Naive thymus-derived CD4-positive, alpha-beta T cell (primary cell): ENCODE measurements at regions not wholly inside any gene's neighbourhood (a gene's known extent, or its start where the extent isn't known, plus 50 kb on each side); places are given as distances from the start of the nearest gene placed in this dataset.
"Not testable (repeated sequence)": the region's sequence is repeated elsewhere in the genome, so short reads cannot be mapped to it uniquely, and the experiment has no call there.

Experiments
- ATAC-seq: fragments of 150-1000 bp; cut with Tn5 transposase; 2 replicates; pipeline ENCODE4 v1.10.0; 2021; ENCODE audit warnings: mild to moderate bottlenecking, moderate library complexity
- CTCF ChIA-PET: fragments of 350-600 bp; sonication (Branson Sonifier 250); formaldehyde crosslinking; loops from one replicate; lab custom pipeline; 2021; ENCODE audit warnings: antibody characterized with exemption; lab: Charles Lee
- POLR2A ChIA-PET: fragments of 350-600 bp; sonication (Branson Sonifier 250); formaldehyde crosslinking; loops from one replicate; lab custom pipeline; 2021; ENCODE audit warnings: antibody characterized with exemption, inconsistent platforms; lab: Charles Lee
- DNase-seq, 9 donors: peaks; one replicate each; pipeline versions ENCODE4 v3.0.0 to v3.0.0-alpha.2; 2020 to 2022; ENCODE audit warnings: mixed read lengths in 1 of 9
- H3K27ac ChIP-seq: one replicate; pipeline ENCODE4 v1.7.0; 2013; ENCODE audit warnings: mild to moderate bottlenecking, low read depth, low read length, moderate library complexity
- H3K27me3 ChIP-seq, 2 donors: one replicate each; pipeline ENCODE4 v1.7.0; 2013; ENCODE audit warnings: low read length in 2 of 2, mild to moderate bottlenecking in 2 of 2, moderate library complexity in 2 of 2; ENCODE audit not compliant: control insufficient read depth in 2 of 2, insufficient read depth in 2 of 2
- H3K36me3 ChIP-seq, 3 experiments: 1 replicate in 2 of 3; 2 replicates in 1 of 3; pipeline ENCODE4 v1.7.0; 2013; ENCODE audit warnings: low read length in 3 of 3, mild to moderate bottlenecking in 3 of 3, moderate library complexity in 1 of 3; ENCODE audit not compliant: insufficient read depth in 3 of 3, control insufficient read depth in 2 of 3
- H3K4me1 ChIP-seq, 2 donors: one replicate each; pipeline ENCODE4 v1.7.0; 2013; ENCODE audit warnings: low read length in 2 of 2, mild to moderate bottlenecking in 2 of 2, moderate library complexity in 1 of 2; ENCODE audit not compliant: control insufficient read depth in 2 of 2, insufficient read depth in 2 of 2
- H3K4me3 ChIP-seq: 2 replicates; pipeline ENCODE4 v1.7.0; 2013; ENCODE audit warnings: mild to moderate bottlenecking, low read length
- H3K9me3 ChIP-seq, 3 experiments: 1 replicate in 2 of 3; 2 replicates in 1 of 3; pipeline ENCODE4 v1.7.0; 2013; ENCODE audit warnings: low read length in 3 of 3; ENCODE audit not compliant: control insufficient read depth in 2 of 3
- H3K27ac Mint-ChIP-seq, 9 donors: one replicate each; pipeline ENCODE4 v1.8.0; 2020 to 2022; ENCODE audit warnings: mixed read lengths in 9 of 9, mild to moderate bottlenecking in 8 of 9, moderate library complexity in 5 of 9, inconsistent platforms in 2 of 9
- H3K27me3 Mint-ChIP-seq, 5 donors: one replicate each; pipeline ENCODE4 v1.8.0; 2021 to 2022; ENCODE audit warnings: mixed read lengths in 5 of 5, mild to moderate bottlenecking in 1 of 5
- H3K36me3 Mint-ChIP-seq, 5 donors: one replicate each; pipeline ENCODE4 v1.8.0; 2020 to 2022; ENCODE audit warnings: mixed read lengths in 5 of 5, mild to moderate bottlenecking in 3 of 5, inconsistent platforms in 1 of 5
- H3K4me1 Mint-ChIP-seq, 7 donors: one replicate each; pipeline ENCODE4 v1.8.0; 2020 to 2022; ENCODE audit warnings: mixed read lengths in 7 of 7, mild to moderate bottlenecking in 3 of 7, inconsistent platforms in 1 of 7
- H3K4me3 Mint-ChIP-seq, 10 donors: one replicate each; pipeline ENCODE4 v1.8.0; 2020 to 2022; ENCODE audit warnings: mild to moderate bottlenecking in 10 of 10, mixed read lengths in 10 of 10, moderate library complexity in 6 of 10, inconsistent platforms in 2 of 10
- H3K9me3 Mint-ChIP-seq, 11 donors: one replicate each; pipeline ENCODE4 v1.8.0; 2020 to 2022; ENCODE audit warnings: mixed read lengths in 11 of 11, mild to moderate bottlenecking in 4 of 11, inconsistent platforms in 1 of 11, moderate library complexity in 1 of 11
- intact Hi-C, 2 donors: fragments of 100-400 bp; cut with micrococcal nuclease; formaldehyde crosslinking; loops; one replicate each; pipeline ENCODE4 v1.15.1; 2023

GRCh38 chr3:177365294-177365693 is 168.0 kb upstream of the TBL1XR1 start:
- peaks cover 9 to 11% of the 10 kb centered on the region in 2 donors for H3K4me1 ChIP-seq
- H3K27me3 ChIP-seq, H3K4me3 ChIP-seq, H3K27me3 Mint-ChIP-seq, H3K36me3 Mint-ChIP-seq, H3K36me3 ChIP-seq, H3K9me3 Mint-ChIP-seq, H3K4me3 Mint-ChIP-seq, H3K27ac Mint-ChIP-seq, H3K27ac ChIP-seq, CTCF ChIA-PET, H3K9me3 ChIP-seq, ATAC-seq, DNase-seq, POLR2A ChIA-PET: not testable (repeated sequence)
- intact Hi-C loops = loop anchor here in 1 of 2 donors (10.0 kb wide), 2 partner anchors 60 to 580 kb away; no protein-coding TSS in a partner anchor
- peaks cover 8 to 21% (median 13%) of the 10 kb centered on the region in 7 donors for H3K4me1 Mint-ChIP-seq

- peak overlapping the region in 2 of 9 donors; percentile 3 to 70 for H3K27ac Mint-ChIP-seq
- H3K27me3 Mint-ChIP-seq = no peaks in the 10 kb centered on the region
- no peak overlapping the region for H3K4me3 Mint-ChIP-seq
- peaks cover 0 to 7% (median 0%) of the 10 kb centered on the region in 7 donors for H3K4me1 Mint-ChIP-seq
- Histone ChIP-seq H3K27ac (no peak overlapping the region), H3K9me3 (no peaks in the 10 kb centered on the region), H3K4me3 (no peak overlapping the region), H3K4me1 (no peaks in the 10 kb centered on the region), H3K27me3 (no peaks in the 10 kb centered on the region), H3K36me3 (no peaks in the 10 kb centered on the region)
- DNase-seq = no peak
- ChIA-PET POLR2A (no interaction called here), CTCF (no interaction called here)
- no peak for ATAC-seq
- peaks cover 0 to 2% (median 0%) of the 10 kb centered on the region in 11 donors for H3K9me3 Mint-ChIP-seq
- H3K36me3 Mint-ChIP-seq = peaks cover 0 to 4% (median 2%) of the 10 kb centered on the region in 5 donors
- intact Hi-C loops = loop anchor here in 1 of 2 donors (10.0 kb wide), 2 partner anchors 57 to 577 kb away; no protein-coding TSS in a partner anchor
These were observed 170.5 kb upstream of the TBL1XR1 start for GRCh38 chr3:177367788-177368187.

GRCh38 chr3:177370246-177370822 is 173.1 kb upstream of the TBL1XR1 start:
- intact Hi-C loops = no loop called here
- Histone ChIP-seq H3K4me3 (no peak overlapping the region), H3K27ac (no peak overlapping the region), H3K4me1 (no peaks in the 10 kb centered on the region), H3K27me3 (no peaks in the 10 kb centered on the region), H3K36me3 (no peaks in the 10 kb centered on the region), H3K9me3 (no peaks in the 10 kb centered on the region)
- H3K27me3 Mint-ChIP-seq = no peaks in the 10 kb centered on the region
- peaks cover 0 to 4% (median 2%) of the 10 kb centered on the region in 5 donors for H3K36me3 Mint-ChIP-seq
- DNase-seq (no peak), ATAC-seq (no peak)
- H3K27ac Mint-ChIP-seq = no peak overlapping the region
- ChIA-PET CTCF (no interaction called here), POLR2A (no interaction called here)
- peaks cover 0 to 5% (median 0%) of the 10 kb centered on the region in 7 donors for H3K4me1 Mint-ChIP-seq
- no peak overlapping the region for H3K4me3 Mint-ChIP-seq
- H3K9me3 Mint-ChIP-seq = peaks cover 0 to 2% (median 0%) of the 10 kb centered on the region in 11 donors

GRCh38 chr3:177371146-177371545 is 173.9 kb upstream of the TBL1XR1 start:
- CTCF ChIA-PET = interaction anchor here (0.6 to 1.2 kb wide), 2 partner anchors 10 to 105 kb away, joined by 3 to 4 read pairs; no protein-coding TSS in a partner anchor
- no peaks in the 10 kb centered on the region for H3K9me3 ChIP-seq
- Mint-ChIP-seq H3K4me3 (no peak overlapping the region), H3K36me3 (peaks cover 0 to 4% (median 2%) of the 10 kb centered on the region in 5 donors), H3K27me3 (no peaks in the 10 kb centered on the region), H3K4me1 (peaks cover 0 to 5% (median 0%) of the 10 kb centered on the region in 7 donors), H3K9me3 (peaks cover 0 to 2% (median 0%) of the 10 kb centered on the region in 11 donors), H3K27ac (no peak overlapping the region)
- H3K36me3 ChIP-seq = no peaks in the 10 kb centered on the region
- POLR2A ChIA-PET = no interaction called here
- ATAC-seq (no peak), DNase-seq (no peak)
- no peaks in the 10 kb centered on the region for H3K4me1 ChIP-seq
- H3K27me3 ChIP-seq = no peaks in the 10 kb centered on the region
- H3K27ac ChIP-seq = no peak overlapping the region
- H3K4me3 ChIP-seq = no peak overlapping the region
- intact Hi-C loops = no loop called here

GRCh38 chr3:177371888-177372287 is 174.6 kb upstream of the TBL1XR1 start:
- H3K27me3 ChIP-seq = no peaks in the 10 kb centered on the region
- Mint-ChIP-seq H3K4me3 (no peak overlapping the region), H3K27me3 (no peaks in the 10 kb centered on the region), H3K9me3 (peaks cover 0 to 2% (median 0%) of the 10 kb centered on the region in 11 donors), H3K4me1 (peaks cover 0 to 5% (median 0%) of the 10 kb centered on the region in 7 donors), H3K27ac (no peak overlapping the region), H3K36me3 (peaks cover 0 to 4% (median 2%) of the 10 kb centered on the region in 5 donors)
- ChIA-PET POLR2A (no interaction called here), CTCF (interaction anchor here (0.6 to 1.2 kb wide), 3 partner anchors 10 to 104 kb away, joined by 3 to 4 read pairs (median 3); no protein-coding TSS in a partner anchor)
- H3K9me3 ChIP-seq = no peaks in the 10 kb centered on the region
- intact Hi-C loops = no loop called here
- DNase-seq (no peak), ATAC-seq (no peak)
- H3K27ac ChIP-seq = no peak overlapping the region
- no peaks in the 10 kb centered on the region for H3K4me1 ChIP-seq
- H3K36me3 ChIP-seq = no peaks in the 10 kb centered on the region
- H3K4me3 ChIP-seq = no peak overlapping the region

- no peak for ATAC-seq
- ChIA-PET POLR2A (no interaction called here), CTCF (no interaction called here)
- Histone ChIP-seq H3K4me3 (no peak overlapping the region), H3K4me1 (no peaks in the 10 kb centered on the region), H3K9me3 (no peaks in the 10 kb centered on the region), H3K36me3 (no peaks in the 10 kb centered on the region), H3K27me3 (no peaks in the 10 kb centered on the region), H3K27ac (no peak overlapping the region)
- H3K9me3 Mint-ChIP-seq = peaks cover 0 to 2% (median 0%) of the 10 kb centered on the region in 11 donors
- no peak for DNase-seq
- H3K27me3 Mint-ChIP-seq = no peaks in the 10 kb centered on the region
- H3K27ac Mint-ChIP-seq = no peak overlapping the region
- H3K36me3 Mint-ChIP-seq = peaks cover 0 to 4% (median 0%) of the 10 kb centered on the region in 5 donors
- intact Hi-C loops = no loop called here
- peaks cover 0 to 8% (median 0%) of the 10 kb centered on the region in 7 donors for H3K4me1 Mint-ChIP-seq
- H3K4me3 Mint-ChIP-seq = no peak overlapping the region
These were observed 177.0 kb upstream of the TBL1XR1 start for GRCh38 chr3:177374323-177374722.

- ChIA-PET POLR2A (interaction anchor here (0.6 kb wide), 2 partner anchors 299 to 407 kb away, joined by 3 read pairs; no protein-coding TSS in a partner anchor), CTCF (no interaction called here)
- no peak overlapping the region for H3K27ac ChIP-seq
- Mint-ChIP-seq H3K4me1 (peaks cover 0 to 8% (median 0%) of the 10 kb centered on the region in 7 donors), H3K9me3 (peaks cover 0 to 4% (median 2%) of the 10 kb centered on the region in 11 donors), H3K27me3 (no peaks in the 10 kb centered on the region), H3K4me3 (no peak overlapping the region), H3K36me3 (peaks cover 0 to 3% (median 0%) of the 10 kb centered on the region in 5 donors), H3K27ac (peak overlapping the region in 1 of 9 donors; percentile 6)
- no peak overlapping the region for H3K4me3 ChIP-seq
- no peaks in the 10 kb centered on the region for H3K9me3 ChIP-seq
- H3K4me1 ChIP-seq = no peaks in the 10 kb centered on the region
- ATAC-seq (no peak), DNase-seq (no peak)
- intact Hi-C loops = no loop called here
- no peaks in the 10 kb centered on the region for H3K27me3 ChIP-seq
- H3K36me3 ChIP-seq = no peaks in the 10 kb centered on the region
These were observed 178.0 kb upstream of the TBL1XR1 start for GRCh38 chr3:177375316-177375715.
